ENCODE measurements at regions not wholly inside any gene's neighbourhood (a gene's known extent, or its start where the extent isn't known, plus 50 kb on each side); places are given as distances from the start of the nearest gene placed in this dataset.
A peak's percentile ranks its signal among the peaks of the same experiment; 100 is the strongest.

DNA sequence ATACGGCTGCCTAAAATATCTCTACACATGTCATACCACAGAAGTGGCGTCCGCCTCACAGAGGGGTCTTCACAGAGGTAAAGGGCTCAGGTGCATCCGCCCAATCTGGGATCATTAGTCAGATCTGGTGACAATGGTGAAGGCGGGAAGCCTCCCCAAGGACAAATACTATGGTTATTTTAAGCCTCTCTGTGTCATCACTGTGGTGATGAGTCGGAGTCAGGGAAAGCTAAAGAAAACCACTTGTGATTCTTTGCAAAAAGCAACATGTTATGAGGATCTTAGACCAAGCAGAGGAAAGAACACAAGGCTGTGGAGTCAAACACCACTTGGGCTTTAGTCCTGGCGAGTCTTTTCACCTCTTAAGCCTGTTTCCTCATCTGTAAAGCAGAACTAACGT is 190.4 kb downstream of the DRD1 start:
- Histone ChIP-seq H3K27ac (peak overlapping the region in 1 of 2 donors; percentile 52), H3K4me1 (peaks cover 0 to 8% of the 10 kb centered on the region in 2 donors), H3K4me3 (no peak overlapping the region), H3K9me3 (no peaks in the 10 kb centered on the region), H3K36me3 (no peaks in the 10 kb centered on the region), H3K27me3 (no peaks in the 10 kb centered on the region)
- TF ChIP-seq, protein P1, sequence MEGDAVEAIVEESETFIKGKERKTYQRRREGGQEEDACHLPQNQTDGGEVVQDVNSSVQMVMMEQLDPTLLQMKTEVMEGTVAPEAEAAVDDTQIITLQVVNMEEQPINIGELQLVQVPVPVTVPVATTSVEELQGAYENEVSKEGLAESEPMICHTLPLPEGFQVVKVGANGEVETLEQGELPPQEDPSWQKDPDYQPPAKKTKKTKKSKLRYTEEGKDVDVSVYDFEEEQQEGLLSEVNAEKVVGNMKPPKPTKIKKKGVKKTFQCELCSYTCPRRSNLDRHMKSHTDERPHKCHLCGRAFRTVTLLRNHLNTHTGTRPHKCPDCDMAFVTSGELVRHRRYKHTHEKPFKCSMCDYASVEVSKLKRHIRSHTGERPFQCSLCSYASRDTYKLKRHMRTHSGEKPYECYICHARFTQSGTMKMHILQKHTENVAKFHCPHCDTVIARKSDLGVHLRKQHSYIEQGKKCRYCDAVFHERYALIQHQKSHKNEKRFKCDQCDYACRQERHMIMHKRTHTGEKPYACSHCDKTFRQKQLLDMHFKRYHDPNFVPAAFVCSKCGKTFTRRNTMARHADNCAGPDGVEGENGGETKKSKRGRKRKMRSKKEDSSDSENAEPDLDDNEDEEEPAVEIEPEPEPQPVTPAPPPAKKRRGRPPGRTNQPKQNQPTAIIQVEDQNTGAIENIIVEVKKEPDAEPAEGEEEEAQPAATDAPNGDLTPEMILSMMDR (IDR thresholded peaks at IDR 0.05), result no peak
- TF ChIP-seq POLR2A (IDR thresholded peaks at IDR 0.05) (no peak), POLR2AphosphoS5 (IDR thresholded peaks at IDR 0.05) (no peak)
- no peak for DNase-seq (ENCODE audit: low spot score in 2 of 2)
- intact Hi-C loops (cut with DNase I; ENCODE audit: low total_unique reads), result no loop called here

DNA sequence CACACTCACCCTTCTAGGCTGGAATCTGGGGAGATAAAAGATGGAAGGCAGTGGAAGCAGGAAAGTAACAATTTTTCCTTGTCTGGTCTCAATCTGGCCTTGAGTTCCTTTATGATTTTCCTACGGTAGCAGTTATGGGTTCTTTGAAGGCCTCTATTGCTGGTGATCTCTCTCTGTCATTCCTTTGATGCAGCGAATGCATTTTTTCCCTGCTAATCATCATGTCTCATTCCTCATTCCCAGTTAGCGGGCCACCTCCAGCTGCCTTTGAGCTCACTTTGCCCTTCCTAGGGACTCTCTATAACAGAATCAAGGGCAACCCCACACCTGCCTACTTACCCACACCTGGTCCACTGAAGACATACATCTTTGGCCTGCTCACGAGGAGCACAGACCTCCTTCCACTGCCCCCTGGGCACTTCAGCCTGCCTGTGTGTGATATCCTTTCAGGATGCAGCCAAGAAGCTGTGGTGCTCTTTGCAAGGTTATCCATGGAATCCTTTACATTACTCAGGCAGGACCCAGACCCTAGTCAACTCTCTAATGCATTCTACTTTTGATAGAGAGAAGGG is 191.7 kb downstream of the DRD1 start:
- Histone ChIP-seq H3K9me3 (no peaks in the 10 kb centered on the region), H3K36me3 (no peaks in the 10 kb centered on the region), H3K4me1 (peaks cover 0 to 8% of the 10 kb centered on the region in 2 donors), H3K27ac (no peak overlapping the region), H3K4me3 (no peak overlapping the region), H3K27me3 (no peaks in the 10 kb centered on the region)
- no peak for DNase-seq (ENCODE audit: low spot score in 2 of 2)
- TF ChIP-seq, protein P1 (IDR thresholded peaks at IDR 0.05), result no peak
- TF ChIP-seq POLR2AphosphoS5 (IDR thresholded peaks at IDR 0.05), result no peak
- no peak for TF ChIP-seq POLR2A (IDR thresholded peaks at IDR 0.05)
- intact Hi-C loops (cut with DNase I; ENCODE audit: low total_unique reads), result no loop called here

DNA sequence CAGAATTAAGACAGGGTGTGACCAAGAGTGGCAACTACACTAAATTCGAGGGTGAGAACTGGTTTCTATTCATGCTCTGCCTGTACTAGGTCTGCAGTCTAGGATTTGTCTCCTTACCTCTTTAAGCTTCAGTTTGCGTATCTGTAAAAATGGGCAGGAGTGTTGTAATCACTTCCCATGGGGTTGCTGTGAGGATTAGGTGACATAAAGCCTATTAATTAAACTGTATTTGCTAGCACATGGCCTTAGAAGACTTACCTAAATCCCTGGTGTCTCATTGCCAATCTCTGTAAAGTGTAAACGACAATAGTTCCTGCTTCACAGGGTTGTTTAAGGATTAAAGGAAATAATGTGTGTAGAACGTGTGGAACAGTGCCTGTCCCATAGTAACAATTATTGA is 193.6 kb downstream of the DRD1 start:
- Histone ChIP-seq H3K9me3 (no peaks in the 10 kb centered on the region), H3K27ac (no peak overlapping the region), H3K27me3 (no peaks in the 10 kb centered on the region), H3K4me1 (peaks cover 0 to 8% of the 10 kb centered on the region in 2 donors), H3K4me3 (no peak overlapping the region), H3K36me3 (no peaks in the 10 kb centered on the region)
- DNase-seq (ENCODE audit: low spot score in 2 of 2), result no peak
- intact Hi-C loops (cut with DNase I; ENCODE audit: low total_unique reads), result no loop called here
- TF ChIP-seq POLR2AphosphoS5 (IDR thresholded peaks at IDR 0.05) (no peak), POLR2A (IDR thresholded peaks at IDR 0.05) (no peak)
- TF ChIP-seq, protein P1 (IDR thresholded peaks at IDR 0.05), result no peak

GRCh38 chr5:175248416-175248905 is 195.5 kb downstream of the DRD1 start:
- H3K9me3 ChIP-seq, result no peaks in the 10 kb centered on the region
- peaks cover 0 to under 1% of the 10 kb centered on the region in 2 donors for H3K4me1 ChIP-seq
- no peak overlapping the region for H3K27ac ChIP-seq
- no peaks in the 10 kb centered on the region for H3K27me3 ChIP-seq
- no peaks in the 10 kb centered on the region for H3K36me3 ChIP-seq
- intact Hi-C loops (cut with DNase I; ENCODE audit: low total_unique reads), result no loop called here
- TF ChIP-seq, protein P1 (IDR thresholded peaks at IDR 0.05), result no peak
- TF ChIP-seq POLR2A (IDR thresholded peaks at IDR 0.05) (no peak), POLR2AphosphoS5 (IDR thresholded peaks at IDR 0.05) (no peak)
- H3K4me3 ChIP-seq, result no peak overlapping the region
- no peak for DNase-seq (ENCODE audit: low spot score in 2 of 2)

DNA sequence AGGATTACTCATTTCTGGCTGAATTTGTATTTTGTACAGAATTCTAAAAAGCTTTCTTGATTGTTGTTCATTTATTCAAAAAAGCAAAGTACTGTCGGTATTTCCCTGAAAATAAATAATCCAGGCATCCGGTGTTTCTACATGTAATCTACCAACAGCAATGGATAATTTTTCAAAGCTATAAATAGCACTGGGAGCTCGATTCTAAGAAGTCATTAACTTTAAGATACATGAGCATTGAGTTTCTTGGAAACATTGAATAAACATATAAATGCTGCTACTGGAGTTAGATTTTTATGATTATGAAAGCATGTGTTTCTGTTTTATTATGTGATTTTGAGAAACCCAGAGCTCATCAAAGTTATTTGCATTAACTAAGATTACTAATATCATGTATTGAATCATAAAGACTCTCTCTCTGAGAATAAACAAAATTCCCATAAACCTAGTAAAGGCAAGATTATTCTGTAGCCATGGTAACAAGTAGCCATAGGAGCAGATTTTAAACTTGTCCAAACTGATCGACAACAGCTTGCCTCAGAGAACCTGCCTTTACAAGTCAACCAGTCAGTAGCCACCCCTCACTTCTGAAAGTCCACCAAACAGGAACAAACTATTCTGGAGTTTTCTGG is 197.0 kb downstream of the DRD1 start:
- TF ChIP-seq POLR2A (IDR thresholded peaks at IDR 0.05) (no peak), POLR2AphosphoS5 (IDR thresholded peaks at IDR 0.05) (no peak)
- TF ChIP-seq, protein P1 (IDR thresholded peaks at IDR 0.05), result no peak
- no peaks in the 10 kb centered on the region for H3K9me3 ChIP-seq
- H3K27ac ChIP-seq, result no peak overlapping the region
- H3K27me3 ChIP-seq, result peaks cover 0 to 5% of the 10 kb centered on the region in 2 donors
- intact Hi-C loops (cut with DNase I; ENCODE audit: low total_unique reads), result no loop called here
- H3K4me1 ChIP-seq, result no peaks in the 10 kb centered on the region
- no peak for DNase-seq (ENCODE audit: low spot score in 2 of 2)
- H3K4me3 ChIP-seq, result no peak overlapping the region
- no peaks in the 10 kb centered on the region for H3K36me3 ChIP-seq

All from breast epithelium (tissue), 4 donors.